ENCODE measurements at regions not wholly inside any gene's neighbourhood (a gene's known extent, or its start where the extent isn't known, plus 50 kb on each side); places are given as distances from the start of the nearest gene placed in this dataset.

- Histone ChIP-seq H3K4me1 (no peaks in the 10 kb centered on the region), H3K9me3 (no peaks in the 10 kb centered on the region), H3K4me3 (no peak overlapping the region), H3K27me3 (replicated peaks in 1 of 7) (no peaks in the 10 kb centered on the region), H3K27ac (no peak overlapping the region), H3K36me3 (no peaks in the 10 kb centered on the region)
- TF ChIP-seq CTCF (IDR thresholded peaks at IDR 0.05 in 8 of 11, conservative IDR thresholded peaks at IDR 0.05 in 3 of 11) (no peak), POLR2A (IDR thresholded peaks at IDR 0.05) (no peak), POLR2AphosphoS5 (IDR thresholded peaks at IDR 0.05) (no peak)
- intact Hi-C loops (cut with DNase I; ENCODE audit: low total_unique reads) = no loop called here
- 54 to 73% (median 68%) methylated on average over 2 of the region's 2 CpGs for WGBS, 5 donors
- DNase-seq = no peak
Observed at GRCh38 chr5:164175083-164175482, 669.7 kb downstream of the MAT2B start.

DNA sequence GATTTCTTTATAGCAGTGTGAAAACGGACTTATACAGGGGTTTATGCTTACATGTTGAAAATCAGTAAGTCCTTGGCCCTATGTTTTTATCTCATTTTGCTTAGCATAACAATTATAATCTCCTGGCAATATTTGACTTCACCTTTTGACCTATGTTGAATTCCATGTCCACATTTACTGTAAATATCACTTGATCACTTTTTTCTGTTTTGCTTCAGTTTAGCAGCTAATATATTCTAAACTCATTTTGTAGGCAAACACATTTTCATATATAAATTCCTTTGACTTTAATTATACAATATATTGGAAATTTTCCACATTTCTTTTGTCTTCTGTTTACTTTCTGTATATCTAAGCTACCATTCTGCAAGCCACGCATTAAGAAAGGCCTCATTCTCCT is 674.0 kb downstream of the MAT2B start:
- Histone ChIP-seq H3K27ac (no peak overlapping the region), H3K9me3 (no peaks in the 10 kb centered on the region), H3K27me3 (replicated peaks in 1 of 7) (no peaks in the 10 kb centered on the region), H3K4me3 (no peak overlapping the region), H3K36me3 (no peaks in the 10 kb centered on the region), H3K4me1 (no peaks in the 10 kb centered on the region)
- intact Hi-C loops (cut with DNase I; ENCODE audit: low total_unique reads) = no loop called here
- TF ChIP-seq CTCF (IDR thresholded peaks at IDR 0.05 in 8 of 11, conservative IDR thresholded peaks at IDR 0.05 in 3 of 11) (no peak), POLR2A (IDR thresholded peaks at IDR 0.05) (no peak), POLR2AphosphoS5 (IDR thresholded peaks at IDR 0.05) (no peak)
- 79 to 86% (median 85%) methylated on average over 2 of the region's 2 CpGs for WGBS, 5 donors
- no peak for DNase-seq

GRCh38 chr5:164181604-164182003 is 676.2 kb downstream of the MAT2B start:
- H3K27ac ChIP-seq = no peak overlapping the region
- 69 to 88% (median 80%) methylated on average over 1 of the region's 1 CpG for WGBS, 5 donors
- no peak for DNase-seq

DNA sequence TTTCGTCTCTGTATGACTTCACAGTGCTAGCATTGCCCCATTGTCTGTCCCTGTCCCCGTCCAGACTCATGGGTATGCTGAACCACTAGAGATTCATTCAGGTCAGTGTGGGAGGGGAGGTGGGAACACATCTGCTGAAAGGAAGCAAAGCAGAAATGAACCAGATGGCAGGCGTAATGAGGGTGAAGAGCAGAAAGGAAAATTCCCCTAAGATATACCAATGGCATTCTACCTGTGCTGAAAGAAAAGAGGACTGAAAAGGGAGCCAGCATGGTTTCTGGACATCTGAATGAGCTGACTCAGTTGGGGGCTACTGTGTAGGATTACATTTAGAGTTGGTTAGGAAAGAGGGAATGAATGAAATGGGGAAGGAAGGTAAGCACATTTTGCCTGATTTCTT is 678.7 kb downstream of the MAT2B start:
- DNase-seq = no peak
- WGBS, 5 donors = 71 to 78% (median 75%) methylated on average over 3 of the region's 3 CpGs
- H3K4me1 ChIP-seq = no peaks in the 10 kb centered on the region
- H3K4me3 ChIP-seq = no peak overlapping the region
- H3K27ac ChIP-seq = no peak overlapping the region
- no peaks in the 10 kb centered on the region for H3K27me3 ChIP-seq (replicated peaks in 1 of 7)
- TF ChIP-seq POLR2AphosphoS5 (IDR thresholded peaks at IDR 0.05) = no peak
- no peak for TF ChIP-seq POLR2A (IDR thresholded peaks at IDR 0.05)
- TF ChIP-seq CTCF (IDR thresholded peaks at IDR 0.05 in 8 of 11, conservative IDR thresholded peaks at IDR 0.05 in 3 of 11) = no peak
- intact Hi-C loops (cut with DNase I; ENCODE audit: low total_unique reads) = no loop called here
- H3K36me3 ChIP-seq = no peaks in the 10 kb centered on the region
- H3K9me3 ChIP-seq = no peaks in the 10 kb centered on the region

More at GRCh38 chr5:164181604-164182003, 676.2 kb downstream of the MAT2B start:
- Histone ChIP-seq H3K27me3 (replicated peaks in 1 of 7) (no peaks in the 10 kb centered on the region), H3K4me1 (no peaks in the 10 kb centered on the region), H3K9me3 (no peaks in the 10 kb centered on the region), H3K36me3 (no peaks in the 10 kb centered on the region), H3K4me3 (no peak overlapping the region)
- TF ChIP-seq CTCF (IDR thresholded peaks at IDR 0.05 in 8 of 11, conservative IDR thresholded peaks at IDR 0.05 in 3 of 11) (no peak), POLR2AphosphoS5 (IDR thresholded peaks at IDR 0.05) (no peak), POLR2A (IDR thresholded peaks at IDR 0.05) (no peak)
- intact Hi-C loops (cut with DNase I; ENCODE audit: low total_unique reads) = no loop called here
